Calu3 (cell line): ENCODE measurements at regions not wholly inside any gene's neighbourhood (a gene's known extent, or its start where the extent isn't known, plus 50 kb on each side); places are given as distances from the start of the nearest gene placed in this dataset.

Source experiments
- BruUV-seq: library from RNA; stranded (reverse); fragments of 400-500 nt; replicated peaks from 2 replicates; lab custom pipeline; 2021; lab: Mats Ljungman, UMichigan
- CTCF ChIA-PET: fragments of 300-600 bp; sonication (Branson Sonifier 250); formaldehyde crosslinking; loops from one replicate; lab custom pipeline; 2022; ENCODE audit warnings: antibody characterized with exemption; lab: Charles Lee
- DNase-seq: peaks from one replicate; pipeline ENCODE4 v3.0.0; 2022
- H3K27ac Mint-ChIP-seq: one replicate; pipeline ENCODE4 v1.8.0; 2022; ENCODE audit warnings: mixed read lengths; ENCODE audit not compliant: unreplicated experiment
- H3K27me3 Mint-ChIP-seq: one replicate; pipeline ENCODE4 v1.8.0; 2022; ENCODE audit warnings: mixed read lengths; ENCODE audit not compliant: unreplicated experiment
- H3K36me3 Mint-ChIP-seq: one replicate; pipeline ENCODE4 v1.8.0; 2022; ENCODE audit warnings: mild to moderate bottlenecking, moderate library complexity, mixed read lengths; ENCODE audit not compliant: insufficient read depth, unreplicated experiment
- H3K4me1 Mint-ChIP-seq: one replicate; pipeline ENCODE4 v1.8.0; 2022; ENCODE audit warnings: mild to moderate bottlenecking, low read depth, mixed read lengths; ENCODE audit not compliant: unreplicated experiment
- H3K4me3 Mint-ChIP-seq: one replicate; pipeline ENCODE4 v1.8.0; 2022; ENCODE audit warnings: mild to moderate bottlenecking, low read depth, moderate library complexity, mixed read lengths; ENCODE audit not compliant: unreplicated experiment
- H3K9me3 Mint-ChIP-seq: one replicate; pipeline ENCODE4 v1.8.0; 2022; ENCODE audit warnings: low read depth, mixed read lengths; ENCODE audit not compliant: unreplicated experiment
- CTCF ChIP-seq: fragments of 200-600 bp; IDR thresholded peaks from one replicate; pipeline ENCODE4 v1.8.0; 2022; ENCODE audit warnings: antibody characterized with exemption; ENCODE audit not compliant: unreplicated experiment
- intact Hi-C: fragments of 100-400 bp; cut with micrococcal nuclease; formaldehyde crosslinking; loops from one replicate; pipeline ENCODE4 v1.10.0; 2022; ENCODE audit not compliant: unreplicated experiment

- Mint-ChIP-seq H3K4me1 (no peaks in the 10 kb centered on the region), H3K27ac (no peak overlapping the region), H3K9me3 (no peaks in the 10 kb centered on the region), H3K36me3 (no peaks in the 10 kb centered on the region), H3K27me3 (peaks cover 56% of the 10 kb centered on the region), H3K4me3 (no peak overlapping the region)
- no TSS peak for BruUV-seq
- DNase-seq, result no peak
- TF ChIP-seq CTCF, result no peak
- CTCF ChIA-PET, result no interaction called here
- intact Hi-C loops, result loop anchor here (10.0 kb wide), 1 partner anchor 120 kb away; no protein-coding TSS in a partner anchor
Measured at GRCh38 chr14:62185078-62185477, 422.9 kb downstream of the SNAPC1 start.

- no peak for DNase-seq
- H3K4me1 Mint-ChIP-seq, result no peaks in the 10 kb centered on the region
- intact Hi-C loops, result loop anchor here (10.0 kb wide), 1 partner anchor 118 kb away; no protein-coding TSS in a partner anchor
- H3K4me3 Mint-ChIP-seq, result no peak overlapping the region
- TF ChIP-seq CTCF, result no peak
- BruUV-seq, result no TSS peak
- CTCF ChIA-PET, result interaction anchor here (0.7 kb wide), 1 partner anchor 656 kb away, joined by 4 read pairs; no protein-coding TSS in a partner anchor
- no peak overlapping the region for H3K27ac Mint-ChIP-seq
- no peaks in the 10 kb centered on the region for H3K9me3 Mint-ChIP-seq
- H3K36me3 Mint-ChIP-seq, result no peaks in the 10 kb centered on the region
- peaks cover 67% of the 10 kb centered on the region for H3K27me3 Mint-ChIP-seq
Measured at GRCh38 chr14:62187265-62187664, 425.0 kb downstream of the SNAPC1 start.

- Mint-ChIP-seq H3K36me3 (no peaks in the 10 kb centered on the region), H3K27me3 (peaks cover 62% of the 10 kb centered on the region), H3K4me1 (no peaks in the 10 kb centered on the region), H3K9me3 (no peaks in the 10 kb centered on the region), H3K27ac (no peak overlapping the region), H3K4me3 (no peak overlapping the region)
- intact Hi-C loops, result loop anchor here (10.0 kb wide), 1 partner anchor 115 kb away; no protein-coding TSS in a partner anchor
- DNase-seq, result no peak
- TF ChIP-seq CTCF, result no peak
- CTCF ChIA-PET, result no interaction called here
- BruUV-seq, result no TSS peak
Measured at GRCh38 chr14:62189698-62190097, 427.5 kb downstream of the SNAPC1 start.

DNA sequence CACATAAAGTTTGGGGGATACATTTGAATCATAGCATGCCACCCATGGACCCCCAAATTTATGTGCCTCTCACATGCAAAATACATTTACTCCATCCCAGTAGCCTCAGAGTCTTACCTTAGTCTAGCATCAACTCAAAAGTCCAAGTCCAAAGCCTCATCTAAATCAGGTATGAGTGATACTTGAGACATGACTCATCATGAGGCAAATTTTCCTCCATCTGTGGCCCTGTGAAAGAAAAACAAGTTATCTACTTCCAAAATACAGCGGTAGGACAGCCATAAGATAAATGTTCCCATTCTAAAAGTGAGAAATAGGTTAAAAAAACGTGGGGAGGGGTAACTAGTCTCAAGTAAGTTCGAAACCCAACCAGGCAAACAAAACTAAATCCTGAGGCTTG, 444.2 kb downstream of the SNAPC1 start:
- Mint-ChIP-seq H3K9me3 (peaks cover 9% of the 10 kb centered on the region), H3K27ac (no peak overlapping the region), H3K27me3 (peaks cover 21% of the 10 kb centered on the region), H3K36me3 (no peaks in the 10 kb centered on the region), H3K4me1 (no peaks in the 10 kb centered on the region), H3K4me3 (no peak overlapping the region)
- intact Hi-C loops, result no loop called here
- TF ChIP-seq CTCF, result no peak
- no peak for DNase-seq
- CTCF ChIA-PET, result interaction anchor here (0.5 kb wide), 1 partner anchor 9 kb away, joined by 3 read pairs; no protein-coding TSS in a partner anchor
- no TSS peak for BruUV-seq
